Hematopoietic multipotent progenitor cell treated with erythropoietin and hydrocortisone succinate and interleukin-3 and kit ligand, for 15 days (in vitro differentiated cells): ENCODE measurements at regions not wholly inside any gene's neighbourhood (a gene's known extent, or its start where the extent isn't known, plus 50 kb on each side); places are given as distances from the start of the nearest gene placed in this dataset.
"Not testable (repeated sequence)": the region's sequence is repeated elsewhere in the genome, so short reads cannot be mapped to it uniquely, and the experiment has no call there.

ENCODE experiments used
- DNase-seq: peaks from one replicate; pipeline ENCODE4 v3.0.0-alpha.2; 2015; ENCODE audit warnings: low spot score

GRCh38 chr3:20552605-20553275 is 366.7 kb upstream of the SGO1 start:
- no peak for DNase-seq

- DNase-seq, result not testable (repeated sequence)
These were observed 361.6 kb upstream of the SGO1 start for GRCh38 chr3:20547361-20548269.

- no peak for DNase-seq
These were observed 360.6 kb upstream of the SGO1 start for GRCh38 chr3:20546636-20547035.

GRCh38 chr3:20543535-20544226 is 357.7 kb upstream of the SGO1 start:
- no peak for DNase-seq

GRCh38 chr3:20540066-20540465 is 354.1 kb upstream of the SGO1 start:
- DNase-seq, result no peak

- DNase-seq, result no peak
These were observed 353.7 kb upstream of the SGO1 start for GRCh38 chr3:20539666-20540065.

GRCh38 chr3:20537234-20537633 is 351.2 kb upstream of the SGO1 start:
- no peak for DNase-seq

GRCh38 chr3:20529911-20530310 is 343.9 kb upstream of the SGO1 start:
- no peak for DNase-seq

GRCh38 chr3:20528180-20528770 is 342.3 kb upstream of the SGO1 start:
- DNase-seq, result no peak

GRCh38 chr3:20527368-20527767 is 341.4 kb upstream of the SGO1 start:
- no peak for DNase-seq

- no peak for DNase-seq
These were observed 338.3 kb upstream of the SGO1 start for GRCh38 chr3:20524328-20524727.

GRCh38 chr3:20523293-20523692 is 337.3 kb upstream of the SGO1 start:
- no peak for DNase-seq

- DNase-seq, result not testable (repeated sequence)
These were observed 331.3 kb upstream of the SGO1 start for GRCh38 chr3:20517316-20517715.

GRCh38 chr3:20516311-20516710 is 330.3 kb upstream of the SGO1 start:
- no peak for DNase-seq

- DNase-seq, result no peak
These were observed 329.8 kb upstream of the SGO1 start for GRCh38 chr3:20515834-20516233.

- DNase-seq, result no peak
These were observed 326.0 kb upstream of the SGO1 start for GRCh38 chr3:20511863-20512505.

- no peak for DNase-seq
These were observed 324.4 kb upstream of the SGO1 start for GRCh38 chr3:20510396-20510795.

- DNase-seq, result no peak
These were observed 317.5 kb upstream of the SGO1 start for GRCh38 chr3:20503394-20504082.

- DNase-seq, result no peak
These were observed 305.0 kb upstream of the SGO1 start for GRCh38 chr3:20490996-20491395.

- DNase-seq, result no peak
These were observed 302.1 kb upstream of the SGO1 start for GRCh38 chr3:20488151-20488550.

GRCh38 chr3:20484126-20484525 is 298.1 kb upstream of the SGO1 start:
- no peak for DNase-seq
